Neural progenitor cell (in vitro differentiated cells): ENCODE measurements at regions not wholly inside any gene's neighbourhood (a gene's known extent, or its start where the extent isn't known, plus 50 kb on each side); places are given as distances from the start of the nearest gene placed in this dataset.

Experiments used
- DNase-seq: peaks from one replicate; pipeline ENCODE4 v3.0.0-alpha.2; 2016; ENCODE audit warnings: low spot score
- H2AFZ ChIP-seq: fragments of 200-600 bp; sonication (generic); replicated peaks from 2 replicates; pipeline ENCODE4 v1.6.1; 2016; ENCODE audit warnings: antibody characterized with exemption
- H3F3A ChIP-seq: fragments of 200-600 bp; sonication (generic); 2 replicates; pipeline ENCODE4 v1.6.1; 2016; ENCODE audit warnings: antibody characterized with exemption, low read depth
- H3K27ac ChIP-seq: fragments of 200-600 bp; sonication (generic); 2 replicates; pipeline ENCODE4 v1.5.1; 2016; ENCODE audit warnings: mild to moderate bottlenecking
- H3K27me3 ChIP-seq: fragments of 200-600 bp; sonication (generic); 2 replicates; pipeline ENCODE4 v1.6.1; 2016; ENCODE audit warnings: mild to moderate bottlenecking, moderate library complexity
- H3K36me3 ChIP-seq: fragments of 200-600 bp; sonication (generic); 2 replicates; pipeline ENCODE4 v1.5.1; 2016
- H3K4me1 ChIP-seq: fragments of 200-600 bp; sonication (generic); 2 replicates; pipeline ENCODE4 v1.6.1; 2016; ENCODE audit warnings: mixed run types
- H3K4me2 ChIP-seq: fragments of 200-600 bp; sonication (generic); 2 replicates; pipeline ENCODE4 v1.6.1; 2016
- H3K4me3 ChIP-seq: fragments of 200-600 bp; sonication (generic); 2 replicates; pipeline ENCODE4 v1.5.1; 2016
- H3K79me2 ChIP-seq: fragments of 200-600 bp; sonication (generic); 2 replicates; pipeline ENCODE4 v1.6.1; 2016; ENCODE audit warnings: low read depth
- H3K9ac ChIP-seq: fragments of 200-600 bp; sonication (generic); 2 replicates; pipeline ENCODE4 v1.6.1; 2016
- H3K9me3 ChIP-seq: fragments of 200-600 bp; sonication (generic); 2 replicates; pipeline ENCODE4 v1.5.1; 2016; ENCODE audit warnings: low read depth
- H4K20me1 ChIP-seq: fragments of 200-600 bp; sonication (generic); 2 replicates; pipeline ENCODE4 v1.6.1; 2016; ENCODE audit warnings: low read depth
- H3K27ac Mint-ChIP-seq: 3 replicates; pipeline ENCODE4 v1.8.0; 2021; ENCODE audit warnings: mixed read lengths
- H3K27me3 Mint-ChIP-seq: 2 replicates; pipeline ENCODE4 v1.8.0; 2022; ENCODE audit warnings: low read depth, mild to moderate bottlenecking, inconsistent platforms, moderate library complexity, mixed read lengths; ENCODE audit not compliant: insufficient read depth
- H3K36me3 Mint-ChIP-seq: 3 replicates; pipeline ENCODE4 v1.8.0; 2021; ENCODE audit warnings: mixed read lengths
- H3K4me1 Mint-ChIP-seq: 3 replicates; pipeline ENCODE4 v1.8.0; 2021; ENCODE audit warnings: mixed read lengths
- H3K4me3 Mint-ChIP-seq: 3 replicates; pipeline ENCODE4 v1.8.0; 2021; ENCODE audit warnings: mild to moderate bottlenecking, moderate library complexity, mixed read lengths
- H3K9me3 Mint-ChIP-seq: 3 replicates; pipeline ENCODE4 v1.8.0; 2020; ENCODE audit warnings: mixed read lengths
- CTCF ChIP-seq: fragments of 200-600 bp; sonication (generic); IDR thresholded peaks from 2 replicates; pipeline ENCODE4 v1.5.1; 2017; ENCODE audit warnings: antibody characterized with exemption, mild to moderate bottlenecking
- EZH2 ChIP-seq: fragments of 200-600 bp; sonication (generic); IDR thresholded peaks from 2 replicates; pipeline ENCODE4 v1.6.1; 2017; ENCODE audit warnings: antibody characterized with exemption, mild to moderate bottlenecking, moderate library complexity
- EZH2phosphoT487 ChIP-seq: fragments of 200-600 bp; sonication (generic); IDR thresholded peaks from 2 replicates; pipeline ENCODE4 v1.6.1; 2017; ENCODE audit warnings: antibody characterized with exemption

GRCh38 chr14:104359969-104360442 is 219.6 kb upstream of the C14orf180 start:
- Mint-ChIP-seq H3K36me3 (no peaks in the 10 kb centered on the region), H3K27me3 (no peaks in the 10 kb centered on the region), H3K4me1 (peaks cover 3% of the 10 kb centered on the region), H3K27ac (no peak overlapping the region), H3K4me3 (no peak overlapping the region), H3K9me3 (no peaks in the 10 kb centered on the region)
- Histone ChIP-seq H3K79me2 (no peaks in the 10 kb centered on the region), H3K9ac (no peak overlapping the region), H3K27me3 (no peaks in the 10 kb centered on the region), H3K4me1 (no peaks in the 10 kb centered on the region), H4K20me1 (no peaks in the 10 kb centered on the region), H3K4me3 (no peak overlapping the region), H3K4me2 (no peak overlapping the region), H3K27ac (no peak overlapping the region), H3K9me3 (no peaks in the 10 kb centered on the region), H3F3A (no peaks in the 10 kb centered on the region), H3K36me3 (no peaks in the 10 kb centered on the region), H2AFZ (no peak overlapping the region)
- DNase-seq, result no peak
- no peak for TF ChIP-seq CTCF

- Histone ChIP-seq H3K4me1 (no peaks in the 10 kb centered on the region), H4K20me1 (no peaks in the 10 kb centered on the region), H3K9ac (no peak overlapping the region), H3K79me2 (no peaks in the 10 kb centered on the region), H3K9me3 (no peaks in the 10 kb centered on the region), H3K27me3 (no peaks in the 10 kb centered on the region), H3K4me2 (no peak overlapping the region), H3K27ac (no peak overlapping the region), H3F3A (no peaks in the 10 kb centered on the region), H3K36me3 (no peaks in the 10 kb centered on the region), H2AFZ (no peak overlapping the region), H3K4me3 (no peak overlapping the region)
- Mint-ChIP-seq H3K27me3 (no peaks in the 10 kb centered on the region), H3K27ac (peak overlapping the region; percentile 60), H3K36me3 (no peaks in the 10 kb centered on the region), H3K4me1 (peaks cover 3% of the 10 kb centered on the region), H3K9me3 (no peaks in the 10 kb centered on the region), H3K4me3 (no peak overlapping the region)
- no peak for TF ChIP-seq CTCF
- TF ChIP-seq EZH2, result no peak
- no peak for TF ChIP-seq EZH2phosphoT487
- DNase-seq, result no peak
These were observed 219.1 kb upstream of the C14orf180 start for GRCh38 chr14:104360501-104360900.

- Mint-ChIP-seq H3K27me3 (no peaks in the 10 kb centered on the region), H3K27ac (no peak overlapping the region), H3K4me3 (no peak overlapping the region), H3K4me1 (no peaks in the 10 kb centered on the region), H3K36me3 (no peaks in the 10 kb centered on the region), H3K9me3 (no peaks in the 10 kb centered on the region)
- H3K36me3 ChIP-seq, result no peaks in the 10 kb centered on the region
- TF ChIP-seq EZH2phosphoT487 (no peak), CTCF (no peak), EZH2 (no peak)
- no peak for DNase-seq
- H4K20me1 ChIP-seq, result no peaks in the 10 kb centered on the region
- no peaks in the 10 kb centered on the region for H3K27me3 ChIP-seq
- H3K4me1 ChIP-seq, result no peaks in the 10 kb centered on the region
- H3K9ac ChIP-seq, result no peak overlapping the region
- H3F3A ChIP-seq, result no peaks in the 10 kb centered on the region
- no peak overlapping the region for H3K27ac ChIP-seq
- H3K4me2 ChIP-seq, result no peak overlapping the region
- no peak overlapping the region for H3K4me3 ChIP-seq
- H3K79me2 ChIP-seq, result no peaks in the 10 kb centered on the region
- H2AFZ ChIP-seq, result no peak overlapping the region
- no peaks in the 10 kb centered on the region for H3K9me3 ChIP-seq
These were observed 218.4 kb upstream of the C14orf180 start for GRCh38 chr14:104361101-104361591.
